SH-SY5Y (cell line): ENCODE measurements at regions not wholly inside any gene's neighbourhood (a gene's known extent, or its start where the extent isn't known, plus 50 kb on each side); places are given as distances from the start of the nearest gene placed in this dataset.

Source experiments
- GATA2 ChIP-seq: IDR thresholded peaks from 2 replicates; pipeline ENCODE4 v1.6.1; 2011; ENCODE audit warnings: mild to moderate bottlenecking, low read depth, low read length
- GATA3 ChIP-seq: IDR thresholded peaks from 2 replicates; pipeline ENCODE4 v1.6.1; 2011; ENCODE audit warnings: low read depth, mild to moderate bottlenecking, low read length, moderate library complexity

DNA sequence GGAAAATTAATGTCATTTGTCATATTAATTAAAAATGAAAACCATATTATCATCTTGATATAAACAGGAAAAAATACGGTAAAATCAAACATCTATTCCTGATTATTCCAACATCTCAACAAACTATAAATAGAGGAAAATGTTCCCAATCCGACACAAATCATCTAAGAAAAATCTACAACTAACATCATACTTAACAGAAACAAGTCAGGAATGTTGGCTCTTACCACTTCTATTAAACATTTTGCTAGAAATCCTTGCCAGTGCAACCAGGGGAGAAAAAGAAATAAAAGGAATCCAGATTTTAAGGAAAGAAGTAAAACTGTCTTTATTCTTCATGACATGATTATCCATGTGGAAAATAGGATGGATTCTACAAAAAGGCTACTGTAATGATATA, 77.0 kb upstream of the IRF2BP2 start:
- TF ChIP-seq GATA2 = no peak
- TF ChIP-seq GATA3 = no peak
